Lower lobe of right lung (tissue), 2 donors: ENCODE measurements at regions not wholly inside any gene's neighbourhood (a gene's known extent, or its start where the extent isn't known, plus 50 kb on each side); places are given as distances from the start of the nearest gene placed in this dataset.

ENCODE experiments used
- ATAC-seq, 2 donors: fragments of 200-7000 bp; cut with Tn5 transposase; one replicate each; pipeline ENCODE4 v1.9.1; 2020 to 2022; ENCODE audit warnings: mild to moderate bottlenecking in 2 of 2, moderate library complexity in 2 of 2
- DNase-seq: peaks from one replicate; pipeline ENCODE4 v3.0.0-alpha.2; 2020
- H3K27ac ChIP-seq: fragments of 200-600 bp; one replicate; pipeline ENCODE4 v1.8.0; 2022
- H3K27me3 ChIP-seq: fragments of 200-600 bp; one replicate; pipeline ENCODE4 v1.8.0; 2022; ENCODE audit warnings: low read depth
- H3K36me3 ChIP-seq: fragments of 200-600 bp; one replicate; pipeline ENCODE4 v1.8.0; 2022; ENCODE audit warnings: mild to moderate bottlenecking
- H3K4me1 ChIP-seq: fragments of 200-600 bp; one replicate; pipeline ENCODE4 v1.8.0; 2022
- H3K4me3 ChIP-seq: fragments of 200-600 bp; one replicate; pipeline ENCODE4 v1.8.0; 2022; ENCODE audit warnings: mild to moderate bottlenecking
- H3K9me3 ChIP-seq: fragments of 200-600 bp; one replicate; pipeline ENCODE4 v1.8.0; 2022
- CTCF ChIP-seq: fragments of 200-600 bp; IDR thresholded peaks from one replicate; pipeline ENCODE4 v1.8.0; 2022; ENCODE audit warnings: antibody characterized with exemption, mild to moderate bottlenecking
- intact Hi-C: fragments of 100-400 bp; cut with DNase I; formaldehyde crosslinking; loops from one replicate; pipeline ENCODE4 v1.11.0; 2022
- donor health status: DM: no; HTN: yes; CAD: no; lungs with severe emphysema.

GRCh38 chr2:238971318-238972145, 123.6 kb downstream of the TWIST2 start:
- intact Hi-C loops = no loop called here
- no peak overlapping the region for H3K27ac ChIP-seq
- H3K4me1 ChIP-seq = no peaks in the 10 kb centered on the region
- peaks cover 12% of the 10 kb centered on the region for H3K27me3 ChIP-seq
- H3K9me3 ChIP-seq = no peaks in the 10 kb centered on the region
- DNase-seq (no peak), ATAC-seq (no peak)
- H3K4me3 ChIP-seq = no peak overlapping the region
- no peak for TF ChIP-seq CTCF
- no peaks in the 10 kb centered on the region for H3K36me3 ChIP-seq

GRCh38 chr2:238972146-238972445, 124.2 kb downstream of the TWIST2 start:
- H3K4me1 ChIP-seq = no peaks in the 10 kb centered on the region
- no peak overlapping the region for H3K4me3 ChIP-seq
- ATAC-seq (no peak), DNase-seq (no peak)
- H3K27ac ChIP-seq = no peak overlapping the region
- intact Hi-C loops = no loop called here
- no peaks in the 10 kb centered on the region for H3K9me3 ChIP-seq
- peaks cover 12% of the 10 kb centered on the region for H3K27me3 ChIP-seq
- no peaks in the 10 kb centered on the region for H3K36me3 ChIP-seq
- no peak for TF ChIP-seq CTCF

DNA sequence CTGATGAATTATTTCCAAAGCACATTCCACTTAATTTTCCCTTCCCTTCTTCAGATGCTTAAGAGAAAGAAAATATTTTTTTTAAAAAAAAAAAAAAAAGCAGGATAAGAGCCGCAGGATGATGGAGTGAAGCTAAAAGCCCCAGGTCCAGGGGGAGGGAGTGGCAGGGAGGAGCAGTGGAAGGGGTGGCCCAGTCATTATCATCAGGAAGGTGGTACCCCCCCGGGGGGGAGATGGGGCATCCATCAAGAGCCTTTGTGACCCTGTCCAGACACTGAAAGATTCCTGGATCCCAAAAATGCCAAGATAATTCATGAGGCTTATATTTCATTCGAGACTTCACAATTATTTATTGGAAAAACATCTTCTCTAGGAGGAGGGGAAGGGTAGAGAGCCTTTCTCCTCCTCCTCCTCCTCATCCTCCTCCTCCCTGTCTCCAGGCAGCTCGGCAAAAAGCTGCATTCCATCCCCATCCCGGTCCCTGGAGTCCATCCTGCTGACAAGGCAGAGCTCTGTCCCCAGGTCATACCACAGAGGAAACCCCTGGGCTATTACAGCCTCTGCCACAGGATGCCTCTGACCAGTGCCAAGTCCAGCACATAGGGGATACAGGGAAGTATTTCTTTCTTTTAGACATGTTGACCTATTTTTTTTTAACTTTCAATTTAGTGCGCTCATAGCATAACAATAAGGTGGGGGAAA, 125.3 kb downstream of the TWIST2 start:
- no peaks in the 10 kb centered on the region for H3K4me1 ChIP-seq
- DNase-seq (no peak), ATAC-seq (no peak)
- TF ChIP-seq CTCF = no peak
- no peaks in the 10 kb centered on the region for H3K9me3 ChIP-seq
- intact Hi-C loops = no loop called here
- peaks cover 12% of the 10 kb centered on the region for H3K27me3 ChIP-seq
- no peaks in the 10 kb centered on the region for H3K36me3 ChIP-seq
- no peak overlapping the region for H3K4me3 ChIP-seq
- H3K27ac ChIP-seq = no peak overlapping the region

DNA sequence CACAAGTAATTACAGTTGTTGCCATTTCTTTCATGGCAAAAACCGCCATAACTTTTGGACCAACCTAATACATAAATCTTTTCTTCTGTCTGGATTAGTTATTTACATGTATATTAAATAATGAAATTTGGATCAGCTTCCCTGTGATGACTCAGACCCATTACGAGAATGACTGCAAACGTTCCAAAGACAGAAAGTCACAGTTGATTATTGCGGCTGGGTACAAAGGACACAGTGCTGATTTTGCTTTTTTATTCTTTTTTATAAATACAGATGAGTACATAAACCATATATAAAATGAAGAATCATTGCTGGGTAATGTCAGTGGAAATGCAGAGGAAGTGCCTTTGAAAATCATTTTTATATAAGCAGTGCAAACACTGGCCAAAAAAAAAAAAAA, 126.2 kb downstream of the TWIST2 start:
- TF ChIP-seq CTCF = no peak
- no peak for ATAC-seq
- Histone ChIP-seq H3K4me1 (no peaks in the 10 kb centered on the region), H3K9me3 (no peaks in the 10 kb centered on the region), H3K36me3 (no peaks in the 10 kb centered on the region), H3K4me3 (no peak overlapping the region), H3K27ac (no peak overlapping the region), H3K27me3 (peaks cover 12% of the 10 kb centered on the region)
- no peak for DNase-seq
- intact Hi-C loops = no loop called here

GRCh38 chr2:238974501-238975166, 126.7 kb downstream of the TWIST2 start:
- no peaks in the 10 kb centered on the region for H3K36me3 ChIP-seq
- no peak for ATAC-seq
- H3K9me3 ChIP-seq = no peaks in the 10 kb centered on the region
- no peak for TF ChIP-seq CTCF
- H3K4me3 ChIP-seq = no peak overlapping the region
- H3K4me1 ChIP-seq = no peaks in the 10 kb centered on the region
- H3K27ac ChIP-seq = no peak overlapping the region
- H3K27me3 ChIP-seq = peaks cover 12% of the 10 kb centered on the region
- intact Hi-C loops = no loop called here
- no peak for DNase-seq
